NCI-H748 (cell line): ENCODE measurements at regions not wholly inside any gene's neighbourhood (a gene's known extent, or its start where the extent isn't known, plus 50 kb on each side); places are given as distances from the start of the nearest gene placed in this dataset.
"Not testable (repeated sequence)": the region's sequence is repeated elsewhere in the genome, so short reads cannot be mapped to it uniquely, and the experiment has no call there.

Experiments used
- DNase-seq: peaks from one replicate; lab custom pipeline; 2025; ENCODE audit not compliant: unreplicated experiment; lab: John Stamatoyannopoulos, UW

DNA sequence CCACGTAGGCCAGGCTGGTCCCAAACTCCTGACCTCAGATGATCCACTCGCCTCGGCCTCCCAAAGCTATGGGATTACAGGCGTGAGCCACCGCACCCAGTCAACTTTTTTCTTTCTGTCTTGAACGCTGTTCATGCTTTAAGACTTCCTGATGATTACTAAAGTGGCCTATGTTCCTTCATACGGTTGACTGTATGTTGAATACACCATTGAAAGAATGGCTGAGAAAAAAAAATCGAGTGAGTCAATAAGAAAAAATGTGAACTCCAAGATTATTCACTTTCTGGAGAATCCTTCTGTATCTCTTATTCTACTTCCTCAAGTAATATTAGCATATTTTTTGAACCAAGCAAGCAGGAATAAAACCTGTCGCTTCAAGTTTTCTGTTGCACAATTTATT, 955.0 kb downstream of the GATA3 start:
- DNase-seq, result no peak

DNA sequence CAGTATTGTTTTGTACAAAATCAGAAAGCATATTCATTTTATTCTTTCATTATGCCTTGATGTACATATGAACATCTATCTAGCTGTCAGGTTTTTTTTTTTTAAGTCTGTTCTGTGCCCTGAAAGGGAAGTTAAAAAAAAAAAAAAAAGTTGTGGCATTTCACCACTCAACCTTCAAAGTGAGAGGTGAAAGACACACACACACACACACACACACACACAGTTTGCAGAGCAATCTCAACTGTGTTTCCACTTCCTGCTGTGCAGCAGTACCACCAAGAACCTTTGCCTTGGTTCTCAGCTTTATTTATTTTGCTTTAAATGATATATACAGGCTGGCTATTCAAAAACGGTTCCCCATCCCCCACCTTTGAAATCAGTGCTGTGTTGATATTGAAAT, 955.6 kb downstream of the GATA3 start:
- no peak for DNase-seq

DNA sequence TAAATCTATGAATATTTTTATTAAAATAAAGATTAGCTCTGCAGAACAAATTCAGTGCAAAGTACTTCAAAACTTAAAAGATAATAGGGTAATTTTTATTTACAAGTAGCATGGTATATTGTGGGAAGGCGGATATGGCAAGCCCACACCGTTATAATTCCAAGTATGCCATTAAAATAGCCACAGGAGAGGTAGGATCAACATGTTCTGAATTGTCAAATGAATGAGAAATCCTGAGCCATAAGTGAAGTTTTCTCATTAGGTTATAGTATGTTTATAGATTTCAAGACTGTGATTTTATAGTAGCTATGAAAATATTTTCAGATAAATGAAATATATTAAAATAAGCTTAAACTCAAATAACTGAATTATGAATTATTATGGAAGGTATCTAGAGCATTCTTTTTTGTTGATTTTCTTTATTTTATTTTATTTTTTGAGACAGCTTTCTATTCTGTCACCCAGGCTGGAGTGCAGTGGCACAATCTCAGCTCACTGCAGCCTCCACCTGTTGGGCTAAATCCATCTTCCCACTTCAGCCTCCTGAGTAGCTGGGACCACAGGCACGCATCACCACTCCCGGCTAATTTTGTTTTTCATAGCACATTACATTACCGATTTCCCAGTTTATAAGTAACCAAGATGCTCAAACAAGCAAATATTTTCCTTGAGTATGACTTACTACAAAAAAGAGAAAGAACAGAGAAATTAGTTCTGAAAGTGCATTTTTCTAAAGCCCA, 956.6 kb downstream of the GATA3 start:
- no peak for DNase-seq

DNA sequence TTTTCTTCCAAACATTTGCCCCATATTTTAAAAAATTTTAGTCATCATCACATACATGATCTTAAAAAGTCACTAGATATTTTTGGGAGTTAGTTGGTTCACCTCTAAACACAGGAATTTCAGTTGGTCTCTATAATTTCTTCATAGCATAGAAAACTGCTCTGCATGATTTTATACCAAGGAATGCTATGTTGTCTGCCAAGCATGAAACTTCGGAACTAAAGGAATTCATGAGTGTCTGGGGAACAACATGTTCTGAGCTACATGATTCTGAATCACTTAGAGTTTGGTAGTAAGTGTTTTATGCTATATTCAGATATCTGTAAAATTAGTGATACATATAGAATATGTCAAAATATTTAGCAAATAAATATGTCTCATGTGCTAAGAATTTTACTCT, 957.8 kb downstream of the GATA3 start:
- no peak for DNase-seq

DNA sequence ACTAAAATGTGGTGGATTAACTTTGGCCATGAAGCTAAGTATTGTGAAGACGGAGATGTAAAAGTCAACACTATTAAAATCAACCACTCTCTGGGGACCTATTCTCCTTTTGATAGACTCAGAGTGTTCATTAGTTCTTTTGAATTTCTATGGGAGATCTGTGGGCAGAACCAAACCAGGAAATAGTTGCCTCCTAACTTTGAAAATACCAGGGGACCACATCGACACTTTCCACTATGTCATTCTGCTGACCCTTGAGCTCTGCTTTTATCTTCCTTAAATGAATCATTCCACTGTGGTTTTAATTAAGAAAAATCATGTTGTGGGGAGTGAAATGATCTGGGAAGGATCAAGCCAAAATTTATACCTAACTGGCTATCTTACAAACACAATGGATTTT, 960.5 kb downstream of the GATA3 start:
- DNase-seq, result no peak

DNA sequence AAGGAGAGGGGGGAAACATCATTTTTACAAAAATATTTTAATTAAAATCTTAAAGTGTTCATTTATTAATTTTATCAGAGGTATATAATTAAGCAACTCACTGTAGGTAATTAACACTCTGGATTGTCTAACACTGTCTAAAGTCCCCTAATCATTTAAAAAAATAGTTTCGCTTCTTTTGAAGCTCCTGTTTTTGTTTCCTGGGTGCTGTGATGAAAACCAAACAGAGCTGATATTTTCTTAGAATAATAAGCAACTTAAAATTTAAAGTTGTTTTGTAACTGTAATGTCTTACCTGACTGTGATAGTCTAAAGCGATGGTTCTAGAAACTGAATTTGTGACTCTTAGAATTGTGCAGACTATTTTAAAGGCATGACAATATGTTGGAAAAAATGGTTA, 961.0 kb downstream of the GATA3 start:
- no peak for DNase-seq

DNA sequence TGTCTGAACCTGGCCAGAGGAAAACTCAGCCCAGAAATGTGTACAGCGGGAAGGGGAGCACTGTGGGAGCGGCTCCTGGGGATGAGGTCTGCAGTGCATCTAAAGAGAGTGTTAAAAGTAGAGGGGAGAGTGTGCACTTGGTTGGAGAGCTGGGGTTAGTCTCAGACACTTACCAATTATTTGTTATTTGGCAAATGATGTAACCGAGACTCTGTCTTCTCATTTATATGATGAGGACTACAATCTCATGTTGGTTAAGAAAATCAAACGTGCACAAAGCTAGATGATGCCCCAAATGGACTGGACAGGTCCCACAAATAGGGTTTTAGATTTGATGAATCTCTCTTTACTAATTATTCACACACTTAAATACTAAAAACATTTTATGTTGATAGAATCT, 962.4 kb downstream of the GATA3 start:
- no peak for DNase-seq

DNA sequence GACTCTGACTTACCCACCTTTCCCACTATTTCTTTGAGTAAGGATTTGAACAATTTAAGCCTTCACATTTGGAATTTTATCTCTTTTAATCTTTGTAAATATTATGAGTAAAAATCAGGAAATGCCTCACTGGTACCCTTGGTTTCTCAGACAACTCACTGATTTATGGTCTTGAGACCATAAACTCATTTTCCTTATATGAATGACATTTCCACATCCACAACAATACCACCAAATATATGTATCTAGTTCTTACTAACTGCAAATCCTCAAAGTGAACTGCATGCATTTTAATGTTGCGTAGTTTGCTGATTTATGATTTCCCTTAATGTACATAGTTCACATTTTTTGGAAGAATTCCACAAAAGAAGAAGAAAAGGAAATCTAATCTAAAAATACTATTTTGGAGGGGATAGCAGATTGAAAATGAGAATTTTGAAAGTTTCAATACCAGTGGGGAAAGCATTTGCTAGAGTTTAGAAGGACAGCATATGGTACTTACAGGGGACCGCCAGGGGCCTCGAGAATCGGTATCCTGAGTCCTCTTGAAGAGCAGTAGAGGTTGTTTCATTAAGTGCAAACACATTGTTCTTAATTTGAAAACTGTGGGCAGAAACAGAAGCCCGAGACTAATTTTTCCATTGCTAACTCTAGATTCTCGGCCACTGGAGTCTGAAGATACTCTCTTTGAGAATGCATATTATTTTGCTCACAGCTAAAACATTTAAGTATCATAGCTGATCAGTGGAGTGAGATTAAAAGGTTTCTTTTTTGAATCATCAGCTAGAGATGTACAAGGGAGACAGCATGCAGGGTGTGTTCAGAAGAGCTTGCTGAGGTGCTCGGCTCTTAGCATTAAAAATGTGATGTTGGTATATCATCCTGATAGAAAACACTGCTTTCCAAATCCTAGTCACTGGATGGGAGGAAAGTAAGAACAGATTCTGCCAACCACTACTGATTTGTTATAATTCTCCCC, 964.0 kb downstream of the GATA3 start:
- DNase-seq, result no peak

DNA sequence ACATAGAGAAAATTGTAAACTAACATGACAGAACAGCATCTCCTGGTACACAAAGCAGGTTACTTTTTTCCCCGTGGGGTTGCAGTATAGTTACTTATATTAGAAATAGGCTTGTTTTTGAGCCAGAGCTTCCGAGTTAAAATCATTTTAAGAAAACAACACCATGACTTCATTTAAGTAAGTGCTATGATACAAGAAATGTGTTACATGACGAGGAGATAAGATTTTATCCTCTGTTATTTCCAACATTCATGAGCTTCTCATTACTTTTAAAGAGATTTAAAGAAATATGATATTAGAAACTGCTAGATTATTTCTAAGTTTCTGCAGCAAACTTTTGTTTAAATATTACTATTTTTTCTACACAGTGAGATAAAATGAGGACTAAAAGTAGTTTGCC, 968.7 kb downstream of the GATA3 start:
- DNase-seq, result no peak

DNA sequence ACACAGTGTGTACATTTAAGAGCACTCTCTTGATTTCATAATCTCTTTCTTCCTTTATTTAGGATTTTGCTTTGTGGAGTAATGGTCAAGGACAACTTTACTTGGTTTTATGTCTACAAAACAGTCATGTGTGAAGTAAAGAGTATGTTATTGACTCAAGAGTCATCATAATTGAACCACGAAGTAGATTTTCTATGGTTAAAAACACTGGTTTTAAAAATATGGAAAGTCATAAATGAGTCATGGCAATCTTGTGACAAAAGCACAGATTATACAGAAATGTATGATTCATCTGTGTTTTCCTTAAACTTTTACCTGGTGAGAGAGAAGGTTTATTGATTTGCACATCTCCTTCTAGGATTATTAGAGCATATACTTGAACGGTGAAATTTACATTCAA, 969.7 kb downstream of the GATA3 start:
- DNase-seq, result no peak

DNA sequence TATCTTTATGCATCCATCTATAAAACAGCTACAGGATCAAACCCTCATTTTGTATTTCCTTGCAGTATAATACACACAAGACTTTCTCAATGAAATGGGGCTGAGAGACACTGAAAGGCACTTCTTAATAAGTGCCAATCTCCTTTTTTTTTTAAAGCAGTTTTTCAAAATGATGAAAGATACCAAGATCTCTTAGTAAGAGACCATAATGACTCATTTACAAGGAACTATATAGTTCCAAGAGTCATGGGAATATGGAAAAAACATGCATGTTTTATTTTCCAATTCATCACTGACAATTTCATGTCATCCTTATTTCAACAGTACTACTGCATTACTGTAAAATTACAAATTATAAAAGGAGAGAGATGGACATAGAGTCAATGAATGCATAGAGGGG, 973.7 kb downstream of the GATA3 start:
- DNase-seq, result no peak

DNA sequence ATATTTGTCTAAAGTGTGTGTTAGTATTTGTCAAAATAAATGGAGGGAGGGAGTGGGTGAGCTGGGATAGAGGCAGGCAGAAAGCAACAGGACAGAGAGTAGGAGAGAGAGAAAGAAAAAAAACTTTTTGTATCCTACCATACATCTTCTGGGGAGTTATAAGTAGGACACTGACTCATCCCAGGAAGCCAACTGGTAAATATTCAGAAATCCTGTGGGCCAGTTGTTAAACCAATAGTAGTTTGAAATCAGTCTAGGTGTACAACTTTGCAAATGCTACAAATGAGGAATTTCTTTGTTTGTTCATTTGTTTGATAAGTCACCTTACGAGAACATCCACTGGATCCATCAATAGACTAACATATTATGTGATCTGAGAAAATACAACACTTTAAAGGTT, 980.9 kb downstream of the GATA3 start:
- no peak for DNase-seq

DNA sequence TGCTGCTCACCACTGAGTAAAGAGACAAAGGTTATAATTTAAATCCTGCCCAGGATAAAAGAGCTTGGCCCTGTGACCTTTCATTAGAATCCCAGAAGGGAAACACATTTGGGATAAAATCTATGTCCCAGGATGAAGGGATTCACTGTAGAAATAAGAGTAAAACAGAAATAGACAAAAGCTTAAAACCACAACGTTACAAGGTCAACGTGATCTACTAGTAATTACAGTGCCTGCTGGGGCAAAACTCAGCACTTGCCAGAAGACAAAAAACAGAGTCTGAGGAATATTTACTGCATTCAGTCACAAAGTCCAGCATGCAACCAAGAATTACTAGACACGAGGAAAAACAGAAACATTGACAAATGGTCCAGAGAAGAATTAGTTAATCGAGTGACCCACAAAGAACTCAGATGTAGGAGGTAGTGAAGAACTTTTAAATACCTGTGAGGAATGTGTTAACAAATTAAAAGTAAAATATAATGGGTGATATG, 982.3 kb downstream of the GATA3 start:
- no peak for DNase-seq

DNA sequence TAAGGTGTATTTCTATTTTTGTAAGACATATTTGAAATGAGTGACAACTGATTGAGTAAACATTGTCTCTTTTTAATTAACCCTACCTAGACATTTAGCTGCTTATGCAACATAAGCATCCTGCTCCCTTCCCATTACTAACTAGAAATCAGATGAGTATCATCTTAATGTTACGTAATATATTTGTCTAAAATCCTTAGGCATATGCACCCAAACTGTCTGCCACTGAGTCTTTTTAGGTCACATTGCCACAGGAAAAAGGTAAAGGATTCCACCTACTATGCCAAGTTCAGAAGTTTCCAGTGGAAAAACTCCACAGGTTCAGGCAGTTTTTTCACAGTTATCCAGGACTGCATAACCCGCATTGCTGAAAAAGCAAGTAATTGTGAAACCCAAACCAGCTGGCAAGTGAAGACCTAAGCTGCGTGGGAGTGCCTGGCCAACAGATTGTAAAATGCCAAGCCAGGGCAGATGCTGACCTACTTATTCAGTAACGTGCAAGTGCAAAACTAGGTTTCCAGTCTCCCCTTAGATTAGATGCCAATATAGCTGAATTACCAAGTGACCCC, 983.7 kb downstream of the GATA3 start:
- no peak for DNase-seq

DNA sequence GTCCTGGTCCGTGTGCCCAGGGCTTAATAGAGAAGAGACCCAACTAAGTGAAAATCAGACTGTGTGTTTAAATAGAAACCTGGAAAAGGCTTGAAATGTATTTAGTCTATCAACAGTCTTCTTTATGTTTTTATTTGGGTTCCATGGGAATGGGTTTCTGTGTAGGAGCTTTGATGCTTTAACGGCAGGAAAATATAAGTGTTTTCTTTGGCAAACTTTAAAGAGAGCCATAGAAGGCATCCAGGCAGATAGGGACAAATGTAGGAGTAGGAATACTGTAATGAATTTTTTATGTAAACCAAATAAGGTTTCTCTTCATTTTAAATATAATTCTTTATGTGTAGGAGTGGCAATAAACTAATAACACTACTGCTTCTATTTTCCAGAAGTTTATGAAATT, 989.0 kb downstream of the GATA3 start:
- DNase-seq, result no peak

DNA sequence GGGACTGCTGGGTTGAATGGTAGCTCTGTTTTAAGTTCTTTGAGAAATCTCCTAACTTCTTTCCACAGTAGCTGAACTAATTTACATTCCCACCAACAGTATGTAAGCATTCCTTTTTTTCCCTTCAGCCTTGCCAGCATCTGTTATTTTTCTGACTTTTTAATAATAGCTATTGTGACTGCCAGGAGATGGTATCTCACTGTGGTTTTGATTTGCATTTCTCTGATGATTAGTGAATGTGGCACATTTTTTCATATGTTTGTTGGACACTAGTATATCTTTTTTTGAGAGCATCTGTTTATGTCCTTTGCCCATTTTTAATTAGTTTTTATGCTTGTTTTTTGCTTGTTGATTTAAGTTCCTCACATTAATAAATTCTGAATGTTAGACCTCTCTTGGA, 990.8 kb downstream of the GATA3 start:
- DNase-seq, result no peak

DNA sequence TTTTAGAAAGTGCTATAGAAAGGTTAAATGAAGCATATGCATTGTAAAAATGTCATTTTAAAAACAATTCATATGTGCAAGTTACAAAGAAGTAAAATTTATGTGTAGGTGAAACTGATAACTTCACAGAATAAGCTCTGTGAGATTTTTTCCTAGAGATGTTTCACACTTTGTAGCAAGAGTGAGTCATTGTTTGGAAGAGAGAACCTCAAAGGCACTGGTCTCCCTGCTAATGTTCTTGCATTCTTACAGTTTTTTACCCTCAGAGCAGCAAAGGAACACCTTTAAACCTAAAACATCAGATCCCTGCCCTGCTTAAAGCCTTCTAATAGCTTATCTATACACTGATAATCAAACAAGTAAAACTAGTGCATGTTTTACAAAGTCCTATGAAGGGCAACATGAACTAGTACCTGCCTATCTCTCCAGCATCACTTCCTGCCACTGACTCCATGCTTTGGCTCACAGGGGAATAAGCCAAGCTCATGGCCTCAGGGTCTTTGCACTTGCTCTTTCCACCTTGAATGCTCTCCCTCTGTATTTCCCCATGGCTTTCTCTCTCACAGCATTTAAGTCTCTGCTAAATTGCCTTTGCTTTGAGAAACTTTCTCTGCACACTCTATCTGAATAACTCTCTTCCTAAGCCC, 997.0 kb downstream of the GATA3 start:
- no peak for DNase-seq

DNA sequence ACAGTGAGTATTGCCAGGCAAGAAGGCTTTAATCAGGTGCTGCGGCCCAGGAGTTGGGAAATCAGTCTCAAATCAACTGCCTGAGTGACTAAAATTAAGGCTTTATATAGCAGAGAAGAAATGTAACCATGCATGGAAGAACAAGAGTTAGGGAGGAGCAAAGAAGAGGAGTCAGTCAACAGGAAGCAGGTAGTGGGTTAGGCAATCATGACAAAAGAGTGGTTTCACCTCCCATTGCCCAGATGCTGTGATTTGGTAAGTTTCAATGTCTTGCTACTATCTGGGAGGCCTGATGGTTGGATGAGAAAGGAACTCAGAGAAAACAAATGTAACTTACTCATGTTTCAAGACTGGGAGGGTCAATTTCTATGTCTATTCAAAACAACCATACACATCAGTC, 998.3 kb downstream of the GATA3 start:
- no peak for DNase-seq

DNA sequence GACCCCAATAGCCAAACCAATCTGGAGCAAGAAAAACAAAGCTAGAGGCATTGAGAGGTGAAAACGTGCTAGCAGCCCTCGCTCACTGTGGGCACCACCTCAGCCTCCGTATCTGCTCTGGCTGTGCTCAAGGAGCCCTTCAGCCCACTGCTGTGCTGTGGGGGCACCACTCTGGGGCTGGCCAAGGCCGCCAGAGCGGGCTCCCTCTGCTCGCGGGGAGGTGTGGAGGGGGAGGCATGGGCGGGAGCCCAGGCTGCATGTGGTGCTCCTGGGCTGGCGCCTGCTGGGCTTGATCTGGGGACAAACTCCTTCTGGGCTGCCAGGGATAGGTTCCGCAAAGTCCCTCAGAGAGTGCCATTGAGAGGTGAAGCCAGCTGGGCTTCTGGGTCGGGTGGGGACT, 1002.0 kb downstream of the GATA3 start:
- no peak for DNase-seq

DNA sequence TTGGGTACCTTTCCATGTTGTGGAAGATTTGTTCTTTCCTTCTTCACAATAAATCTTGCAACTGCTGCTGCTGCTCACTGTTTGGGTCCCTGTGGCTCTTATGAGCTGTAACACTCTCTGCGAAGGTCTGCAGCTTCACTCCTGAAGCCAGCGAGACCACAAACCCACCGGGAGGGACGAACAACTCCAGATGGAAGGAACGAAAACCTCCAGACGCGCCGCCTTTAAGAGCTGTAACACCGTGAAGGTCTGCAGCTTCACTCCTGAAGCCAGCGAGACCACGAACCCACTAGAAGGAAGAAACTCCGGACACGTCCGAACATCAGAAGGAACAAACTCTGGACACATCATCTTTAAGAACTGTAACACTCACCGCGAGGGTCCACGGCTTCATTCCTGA, 1002.8 kb downstream of the GATA3 start:
- not testable (repeated sequence) for DNase-seq

DNA sequence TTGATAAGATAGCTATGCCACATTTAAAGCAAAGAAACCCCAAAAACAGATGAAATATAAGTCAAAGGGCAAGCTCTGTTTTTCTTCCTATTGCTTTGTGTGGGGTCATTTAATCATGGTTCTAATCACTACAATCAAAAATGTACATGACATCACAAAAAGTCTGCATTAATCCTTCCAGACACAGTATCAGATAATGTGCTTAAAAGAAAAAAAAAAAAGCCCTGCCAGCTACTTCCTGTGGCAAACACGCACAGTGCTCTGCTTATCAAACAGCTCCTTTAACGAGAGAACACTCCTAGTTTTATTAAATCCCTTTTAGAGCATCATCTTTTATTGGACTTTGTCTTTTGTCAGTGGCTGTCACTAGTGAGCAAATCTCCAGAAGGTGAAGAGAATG, 1005.8 kb downstream of the GATA3 start:
- no peak for DNase-seq
